H9 (cell line): ENCODE measurements at regions not wholly inside any gene's neighbourhood (a gene's known extent, or its start where the extent isn't known, plus 50 kb on each side); places are given as distances from the start of the nearest gene placed in this dataset.

Experiments used
- DNase-seq: peaks from one replicate; pipeline ENCODE4 v3.0.0-alpha.2; 2017
- H2AFZ ChIP-seq: one replicate; pipeline ENCODE4 v1.6.1; 2013; ENCODE audit warnings: mild to moderate bottlenecking, low read length, control low read depth, moderate library complexity
- H2AK5ac ChIP-seq: 2 replicates; pipeline ENCODE4 v1.6.1; 2013; ENCODE audit warnings: low read length, control low read depth, mixed read lengths; ENCODE audit not compliant: insufficient read length
- H2BK120ac ChIP-seq: one replicate; pipeline ENCODE4 v1.6.1; 2013; ENCODE audit warnings: low read depth, mild to moderate bottlenecking, low read length, control low read depth, inconsistent platforms; ENCODE audit not compliant: poor library complexity, severe bottlenecking
- H2BK12ac ChIP-seq: 2 replicates; pipeline ENCODE4 v1.6.1; 2013; ENCODE audit warnings: low read length, control low read depth, mixed read lengths, low read depth; ENCODE audit not compliant: insufficient read length
- H2BK15ac ChIP-seq: 2 replicates; pipeline ENCODE4 v1.6.1; 2013; ENCODE audit warnings: low read depth, low read length, control low read depth
- H2BK20ac ChIP-seq: one replicate; pipeline ENCODE4 v1.6.1; 2013; ENCODE audit warnings: low read depth, mild to moderate bottlenecking, low read length, control low read depth, inconsistent platforms; ENCODE audit not compliant: poor library complexity, severe bottlenecking
- H2BK5ac ChIP-seq: 2 replicates; pipeline ENCODE4 v1.6.1; 2013; ENCODE audit warnings: low read length, control low read depth, mixed read lengths; ENCODE audit not compliant: insufficient read length
- H3K14ac ChIP-seq: 2 replicates; pipeline ENCODE4 v1.6.1; 2013; ENCODE audit warnings: low read length, control low read depth; ENCODE audit not compliant: insufficient read depth
- H3K18ac ChIP-seq: 2 replicates; pipeline ENCODE4 v1.6.1; 2013; ENCODE audit warnings: low read depth, mild to moderate bottlenecking, mixed read lengths, low read length, control low read depth; ENCODE audit not compliant: insufficient read length
- H3K23ac ChIP-seq: 2 replicates; pipeline ENCODE4 v1.6.1; 2013; ENCODE audit warnings: low read length, control low read depth, mixed read lengths, low read depth; ENCODE audit not compliant: insufficient read length
- H3K23me2 ChIP-seq: 2 replicates; pipeline ENCODE4 v1.6.1; 2013; ENCODE audit warnings: low read depth, mild to moderate bottlenecking, mixed read lengths, low read length, control low read depth; ENCODE audit not compliant: insufficient read length, poor library complexity, severe bottlenecking
- H3K27ac ChIP-seq: 2 replicates; pipeline ENCODE4 v1.5.1; 2013; ENCODE audit warnings: low read length, control low read depth, mixed read lengths, low read depth; ENCODE audit not compliant: insufficient read length
- H3K27me3 ChIP-seq: 2 replicates; pipeline ENCODE4 v1.6.1; 2013; ENCODE audit warnings: low read length, control low read depth, inconsistent platforms; ENCODE audit not compliant: insufficient read depth
- H3K4ac ChIP-seq: 2 replicates; pipeline ENCODE4 v1.6.1; 2013; ENCODE audit warnings: low read depth, mild to moderate bottlenecking, control low read depth, inconsistent platforms, low read length, moderate library complexity
- H3K4me1 ChIP-seq: 2 replicates; pipeline ENCODE4 v1.6.1; 2013; ENCODE audit warnings: low read length, control low read depth, inconsistent platforms; ENCODE audit not compliant: insufficient read depth
- H3K4me2 ChIP-seq: 2 replicates; pipeline ENCODE4 v1.6.1; 2013; ENCODE audit warnings: low read length, control low read depth, mixed read lengths; ENCODE audit not compliant: insufficient read length, insufficient read depth
- H3K56ac ChIP-seq: 2 replicates; pipeline ENCODE4 v1.6.1; 2013; ENCODE audit warnings: low read depth, mild to moderate bottlenecking, mixed read lengths, low read length, control low read depth; ENCODE audit not compliant: insufficient read length
- H3K79me1 ChIP-seq: 2 replicates; pipeline ENCODE4 v1.6.1; 2013; ENCODE audit warnings: low read depth, mild to moderate bottlenecking, moderate library complexity, low read length, control low read depth, inconsistent platforms; ENCODE audit not compliant: insufficient read depth, poor library complexity, severe bottlenecking
- H3K79me2 ChIP-seq: 2 replicates; pipeline ENCODE4 v1.6.1; 2013; ENCODE audit warnings: low read length, control low read depth, inconsistent platforms; ENCODE audit not compliant: insufficient read depth
- H3K9ac ChIP-seq: 2 replicates; pipeline ENCODE4 v1.6.1; 2013; ENCODE audit warnings: low read length, control low read depth, mixed read lengths; ENCODE audit not compliant: insufficient read length; ENCODE audit errors: extremely low read depth
- H3K9me3 ChIP-seq: one replicate; pipeline ENCODE4 v1.6.1; 2013; ENCODE audit warnings: low read depth, low read length, inconsistent platforms; ENCODE audit not compliant: control insufficient read depth
- H3T11ph ChIP-seq: one replicate; pipeline ENCODE4 v1.6.1; 2013; ENCODE audit warnings: mild to moderate bottlenecking, low read length, control low read depth, inconsistent platforms
- H4K20me1 ChIP-seq: one replicate; pipeline ENCODE4 v1.6.1; 2013; ENCODE audit not compliant: control insufficient read depth, insufficient read length, insufficient read depth
- H4K5ac ChIP-seq: 2 replicates; pipeline ENCODE4 v1.6.1; 2013; ENCODE audit warnings: low read depth, mild to moderate bottlenecking, mixed read lengths, low read length, control low read depth; ENCODE audit not compliant: insufficient read length
- H4K8ac ChIP-seq: replicated peaks from 2 replicates; pipeline ENCODE4 v1.6.1; 2013; ENCODE audit warnings: low read length, control low read depth, mixed read lengths, low read depth; ENCODE audit not compliant: insufficient read length
- H4K91ac ChIP-seq: 2 replicates; pipeline ENCODE4 v1.6.1; 2013; ENCODE audit warnings: low read depth, mild to moderate bottlenecking, moderate library complexity, mixed read lengths, low read length, control low read depth; ENCODE audit not compliant: insufficient read length
- H3K27ac Mint-ChIP-seq, 3 experiments: 2 replicates in 2 of 3; 3 replicates in 1 of 3; pipeline ENCODE4 v1.8.0; 2020 to 2021; ENCODE audit warnings: mixed read lengths in 3 of 3, mild to moderate bottlenecking in 1 of 3, moderate library complexity in 1 of 3
- H3K27me3 Mint-ChIP-seq: 2 replicates; pipeline ENCODE4 v1.8.0; 2021; ENCODE audit warnings: low read depth, mild to moderate bottlenecking, moderate library complexity, mixed read lengths
- H3K36me3 Mint-ChIP-seq, 3 experiments: 2 replicates in 2 of 3; 3 replicates in 1 of 3; pipeline ENCODE4 v1.8.0; 2020 to 2021; ENCODE audit warnings: low read depth in 3 of 3, mixed read lengths in 3 of 3; ENCODE audit not compliant: insufficient read depth in 1 of 3
- H3K4me1 Mint-ChIP-seq, 2 experiments: 2 replicates each; pipeline ENCODE4 v1.8.0; 2020; ENCODE audit warnings: mixed read lengths in 2 of 2
- H3K4me3 Mint-ChIP-seq, 2 experiments: 2 replicates in 1 of 2; 3 replicates in 1 of 2; pipeline ENCODE4 v1.8.0; 2020 to 2021; ENCODE audit warnings: mild to moderate bottlenecking in 2 of 2, mixed read lengths in 2 of 2, moderate library complexity in 1 of 2
- H3K9me3 Mint-ChIP-seq, 2 experiments: 2 replicates in 1 of 2; 3 replicates in 1 of 2; pipeline ENCODE4 v1.8.0; 2020; ENCODE audit warnings: mild to moderate bottlenecking in 2 of 2, mixed read lengths in 2 of 2, moderate library complexity in 1 of 2
- CTCF ChIP-seq: fragments of 200-600 bp; sonication (generic); conservative IDR thresholded peaks from 3 replicates; pipeline ENCODE4 v1.8.0; 2021; ENCODE audit warnings: antibody characterized with exemption, mild to moderate bottlenecking
- WGBS: extraction: QIAGEN DNeasy Blood & Tissue Kit; methylation state at CpG from one replicate; pipeline ENCODE4 v1.1.7; 2013; ENCODE audit warnings: missing lambda C conversion rate, low lambda C conversion rate, mixed read lengths; ENCODE audit not compliant: insufficient read length; ENCODE audit errors: extremely low coverage; 5-methylcytosine and 5-hydroxymethylcytosine counted together

GRCh38 chr7:13225068-13225467, 537.6 kb downstream of the ARL4A start:
- Histone ChIP-seq H3T11ph (no peak overlapping the region), H3K9me3 (no peaks in the 10 kb centered on the region), H3K27ac (no peak overlapping the region), H3K23me2 (no peaks in the 10 kb centered on the region), H4K5ac (no peak overlapping the region), H3K56ac (no peak overlapping the region), H3K4ac (no peak overlapping the region), H4K20me1 (no peaks in the 10 kb centered on the region), H3K18ac (no peak overlapping the region), H4K8ac (no peak overlapping the region), H2BK5ac (no peak overlapping the region), H3K79me2 (no peaks in the 10 kb centered on the region), H3K79me1 (no peaks in the 10 kb centered on the region), H3K4me2 (no peak overlapping the region), H2BK20ac (no peak overlapping the region), H3K27me3 (no peaks in the 10 kb centered on the region), H3K14ac (no peak overlapping the region), H2BK15ac (no peak overlapping the region), H2BK120ac (no peak overlapping the region), H4K91ac (no peak overlapping the region), H2BK12ac (no peak overlapping the region), H3K9ac (no peak overlapping the region), H2AK5ac (no peak overlapping the region), H3K4me1 (no peaks in the 10 kb centered on the region), H3K23ac (no peak overlapping the region), H2AFZ (no peak overlapping the region)
- Mint-ChIP-seq H3K27ac (no peak overlapping the region), H3K36me3 (0 out of 7 replicates have a peak, but pooled peaks cover 0 to 3% (median 0%) of the 10 kb centered on the region in 3 experiments), H3K9me3 (no peaks in the 10 kb centered on the region; a peak in 1 of 5 replicates), H3K27me3 (no peaks in the 10 kb centered on the region), H3K4me3 (no peak overlapping the region), H3K4me1 (no peaks in the 10 kb centered on the region)
- no peak for TF ChIP-seq CTCF
- DNase-seq = no peak
- WGBS = no CpG with 5 or more reads among the region's 1 CpG
